ENCODE measurements at regions not wholly inside any gene's neighbourhood (a gene's known extent, or its start where the extent isn't known, plus 50 kb on each side); places are given as distances from the start of the nearest gene placed in this dataset.

DNA sequence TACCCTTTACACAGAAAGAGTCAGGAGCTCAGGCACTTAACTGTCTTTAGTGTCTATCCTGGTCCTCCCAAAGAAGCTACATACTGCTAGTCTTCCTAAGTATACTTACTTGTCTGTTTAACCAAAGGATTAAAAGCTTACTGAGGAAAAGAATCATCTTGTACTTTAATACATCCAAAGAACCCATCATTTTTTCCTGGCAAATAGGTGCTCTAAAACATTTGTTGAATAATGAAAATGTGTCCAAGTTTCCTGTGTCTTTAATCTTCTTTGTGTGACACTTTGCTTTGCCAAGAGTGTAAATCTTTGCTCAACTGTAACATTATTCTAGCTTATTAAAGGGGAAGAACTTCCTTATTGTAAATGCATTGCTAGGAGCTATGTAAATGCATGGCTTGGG, 519.2 kb downstream of the OTOL1 start:
- TF ChIP-seq GABPA (IDR thresholded peaks at IDR 0.05; ENCODE audit: low read depth) (no peak), MXI1 (IDR thresholded peaks at IDR 0.05; ENCODE audit: low read depth, low read length) (no peak), TAF1 (IDR thresholded peaks at IDR 0.05; ENCODE audit: borderline replicate concordance, low read depth, low read length) (no peak)
- TF ChIP-seq, protein P1, sequence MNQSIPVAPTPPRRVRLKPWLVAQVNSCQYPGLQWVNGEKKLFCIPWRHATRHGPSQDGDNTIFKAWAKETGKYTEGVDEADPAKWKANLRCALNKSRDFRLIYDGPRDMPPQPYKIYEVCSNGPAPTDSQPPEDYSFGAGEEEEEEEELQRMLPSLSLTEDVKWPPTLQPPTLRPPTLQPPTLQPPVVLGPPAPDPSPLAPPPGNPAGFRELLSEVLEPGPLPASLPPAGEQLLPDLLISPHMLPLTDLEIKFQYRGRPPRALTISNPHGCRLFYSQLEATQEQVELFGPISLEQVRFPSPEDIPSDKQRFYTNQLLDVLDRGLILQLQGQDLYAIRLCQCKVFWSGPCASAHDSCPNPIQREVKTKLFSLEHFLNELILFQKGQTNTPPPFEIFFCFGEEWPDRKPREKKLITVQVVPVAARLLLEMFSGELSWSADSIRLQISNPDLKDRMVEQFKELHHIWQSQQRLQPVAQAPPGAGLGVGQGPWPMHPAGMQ (IDR thresholded peaks at IDR 0.05; ENCODE audit: borderline replicate concordance), result no peak
